WTC11 (cell line): ENCODE measurements at regions not wholly inside any gene's neighbourhood (a gene's known extent, or its start where the extent isn't known, plus 50 kb on each side); places are given as distances from the start of the nearest gene placed in this dataset.

Source experiments
- CTCF ChIP-seq: fragments of 200-600 bp; IDR thresholded peaks from 2 replicates; pipeline ENCODE4 v1.8.0; 2022; ENCODE audit warnings: antibody characterized with exemption
- HMGA2 ChIP-seq: fragments of 250-450 bp; sonication (Bioruptor Pico); IDR thresholded peaks from 2 replicates; pipeline ENCODE4 v1.4.0; 2021; ENCODE audit warnings: mild to moderate bottlenecking, moderate library complexity
- JUN ChIP-seq: sonication (generic); formaldehyde crosslinking; IDR thresholded peaks from 2 replicates; pipeline ENCODE4 v1.8.0; 2023; ENCODE audit warnings: mild to moderate bottlenecking, missing genetic modification reagents
- KAT7 ChIP-seq: sonication (generic); formaldehyde crosslinking; IDR thresholded peaks from 2 replicates; pipeline ENCODE4 v1.8.1; 2023; ENCODE audit warnings: missing genetic modification reagents, mild to moderate bottlenecking, borderline replicate concordance
- MYBL2 ChIP-seq: sonication (generic); formaldehyde crosslinking; IDR thresholded peaks from 2 replicates; pipeline ENCODE4 v1.8.1; 2023; ENCODE audit warnings: mild to moderate bottlenecking, moderate library complexity, missing genetic modification reagents
- USF2 ChIP-seq: sonication (generic); formaldehyde crosslinking; IDR thresholded peaks from 2 replicates; pipeline ENCODE4 v1.8.1; 2023; ENCODE audit warnings: mild to moderate bottlenecking, missing genetic modification reagents, moderate library complexity
- ZNF232 ChIP-seq: sonication (generic); formaldehyde crosslinking; IDR thresholded peaks from 2 replicates; pipeline ENCODE4 v1.8.0; 2022; ENCODE audit warnings: mild to moderate bottlenecking, missing genetic modification reagents
- TF ChIP-seq, protein P1 (sequence below): sonication (generic); formaldehyde crosslinking; IDR thresholded peaks from 2 replicates; pipeline ENCODE4 v1.8.1; 2023; ENCODE audit warnings: mild to moderate bottlenecking, missing genetic modification reagents, moderate library complexity
- TF ChIP-seq, protein P2 (sequence below): sonication (generic); formaldehyde crosslinking; IDR thresholded peaks from 2 replicates; pipeline ENCODE4 v1.8.0; 2023; ENCODE audit warnings: missing genetic modification reagents

GRCh38 chr9:102767076-102767475 lies 228.1 kb upstream of the CYLC2 start:
- no peak for TF ChIP-seq ZNF232 (CRISPR knock-in tag)
- TF ChIP-seq USF2 (CRISPR knock-in tag) = no peak
- no peak for TF ChIP-seq JUN
- no peak for TF ChIP-seq CTCF
- no peak for TF ChIP-seq MYBL2
- TF ChIP-seq HMGA2 (CRISPR knock-in tag) = no peak
- no peak for TF ChIP-seq KAT7
- TF ChIP-seq, protein P1, sequence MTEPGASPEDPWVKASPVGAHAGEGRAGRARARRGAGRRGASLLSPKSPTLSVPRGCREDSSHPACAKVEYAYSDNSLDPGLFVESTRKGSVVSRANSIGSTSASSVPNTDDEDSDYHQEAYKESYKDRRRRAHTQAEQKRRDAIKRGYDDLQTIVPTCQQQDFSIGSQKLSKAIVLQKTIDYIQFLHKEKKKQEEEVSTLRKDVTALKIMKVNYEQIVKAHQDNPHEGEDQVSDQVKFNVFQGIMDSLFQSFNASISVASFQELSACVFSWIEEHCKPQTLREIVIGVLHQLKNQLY = no peak
- TF ChIP-seq, protein P2, sequence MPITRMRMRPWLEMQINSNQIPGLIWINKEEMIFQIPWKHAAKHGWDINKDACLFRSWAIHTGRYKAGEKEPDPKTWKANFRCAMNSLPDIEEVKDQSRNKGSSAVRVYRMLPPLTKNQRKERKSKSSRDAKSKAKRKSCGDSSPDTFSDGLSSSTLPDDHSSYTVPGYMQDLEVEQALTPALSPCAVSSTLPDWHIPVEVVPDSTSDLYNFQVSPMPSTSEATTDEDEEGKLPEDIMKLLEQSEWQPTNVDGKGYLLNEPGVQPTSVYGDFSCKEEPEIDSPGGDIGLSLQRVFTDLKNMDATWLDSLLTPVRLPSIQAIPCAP (CRISPR knock-in tag) = no peak
